ENCODE measurements at regions not wholly inside any gene's neighbourhood (a gene's known extent, or its start where the extent isn't known, plus 50 kb on each side); places are given as distances from the start of the nearest gene placed in this dataset.

DNA sequence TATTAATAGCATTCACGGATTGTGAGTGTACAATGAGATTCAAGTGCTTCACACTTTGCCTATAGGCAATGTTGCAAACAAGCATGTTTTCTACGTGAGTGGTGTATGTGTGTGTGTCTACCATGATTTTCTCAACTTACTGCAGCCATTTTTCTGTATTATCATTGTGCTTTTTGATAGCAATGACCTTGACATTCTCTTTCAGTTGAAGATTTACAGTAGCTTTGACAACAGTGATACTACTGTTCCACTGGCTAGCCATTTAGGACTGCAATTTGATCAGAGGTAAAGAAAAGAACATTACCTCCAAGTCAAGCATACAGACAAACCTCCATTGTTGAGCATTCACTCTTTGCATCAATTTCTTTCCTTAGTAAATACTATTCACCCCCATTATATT, 297.0 kb downstream of the MAN2A1 start:
- ATAC-seq (no peak), DNase-seq (ENCODE audit: low read depth in 1 of 2, low spot score in 1 of 2) (no peak), FAIRE-seq (no peak)
- no peak overlapping the region for H3K27ac ChIP-seq
- no peaks in the 10 kb centered on the region for H3K4me1 ChIP-seq
- ChIA-PET CTCF (no interaction called here), POLR2A (no interaction called here)
- no peak overlapping the region for H3K4me3 ChIP-seq
- TF ChIP-seq CEBPB (IDR thresholded peaks at IDR 0.05) (no peak), CBX2 (IDR thresholded peaks at IDR 0.05; ENCODE audit: borderline replicate concordance, low read depth) (no peak), MYC (IDR thresholded peaks at IDR 0.05; ENCODE audit: borderline replicate concordance, low read length) (no peak), TP53 (CRISPR knock-in tag; IDR thresholded peaks at IDR 0.05) (no peak), FOXS1 (CRISPR knock-in tag; IDR thresholded peaks at IDR 0.05) (no peak), FOSB (CRISPR knock-in tag; IDR thresholded peaks at IDR 0.05) (no peak), MAFK (IDR thresholded peaks at IDR 0.05; ENCODE audit: partially characterized antibody) (no peak), E2F6 (IDR thresholded peaks at IDR 0.05; ENCODE audit: borderline replicate concordance, low read depth) (no peak), CBX8 (IDR thresholded peaks at IDR 0.05) (no peak), RARB (CRISPR knock-in tag; IDR thresholded peaks at IDR 0.05) (no peak), POLR2A (IDR thresholded peaks at IDR 0.05; ENCODE audit: low read length) (no peak)
- no peaks in the 10 kb centered on the region for H3K9me3 ChIP-seq
- no peak overlapping the region for H3K4me2 ChIP-seq
- WGBS (ENCODE audit: missing lambda C conversion rate), result 3% methylated on average over 2 of the region's 2 CpGs

- no peak for ATAC-seq
- FAIRE-seq, result no peak
- CTCF ChIA-PET, result interaction anchor here (0.6 kb wide), 1 partner anchor 101 kb away, joined by 3 read pairs; no protein-coding TSS in a partner anchor
- WGBS (ENCODE audit: missing lambda C conversion rate), result 0% methylated on average over 1 of the region's 1 CpG
- H3K4me1 ChIP-seq, result no peaks in the 10 kb centered on the region
- POLR2A ChIA-PET, result no interaction called here
- H3K27ac ChIP-seq, result no peak overlapping the region
- no peak overlapping the region for H3K4me3 ChIP-seq
- H3K4me2 ChIP-seq, result no peak overlapping the region
- no peak for TF ChIP-seq RNF2 (IDR thresholded peaks at IDR 0.05; ENCODE audit: borderline replicate concordance, low read depth)
- TF ChIP-seq RAD21 (conservative IDR thresholded peaks at IDR 0.05 in 1 of 2, IDR thresholded peaks at IDR 0.05 in 1 of 2), result no peak
- TF ChIP-seq, protein P1, sequence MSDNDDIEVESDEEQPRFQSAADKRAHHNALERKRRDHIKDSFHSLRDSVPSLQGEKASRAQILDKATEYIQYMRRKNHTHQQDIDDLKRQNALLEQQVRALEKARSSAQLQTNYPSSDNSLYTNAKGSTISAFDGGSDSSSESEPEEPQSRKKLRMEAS (IDR thresholded peaks at IDR 0.05), result no peak
- TF ChIP-seq ESRRA (IDR thresholded peaks at IDR 0.05; ENCODE audit: borderline replicate concordance, low read length), result no peak
- no peak for TF ChIP-seq NPAS2 (CRISPR knock-in tag; IDR thresholded peaks at IDR 0.05; ENCODE audit: borderline replicate concordance)
- no peak for TF ChIP-seq E2F6 (IDR thresholded peaks at IDR 0.05; ENCODE audit: borderline replicate concordance, low read depth)
- no peak for TF ChIP-seq POLR2A (IDR thresholded peaks at IDR 0.05; ENCODE audit: low read length)
- TF ChIP-seq SREBF2 (IDR thresholded peaks at IDR 0.05), result no peak
- TF ChIP-seq EP300 (IDR thresholded peaks at IDR 0.05), result no peak
- TF ChIP-seq RCOR1 (IDR thresholded peaks at IDR 0.05; ENCODE audit: low read depth, low read length), result no peak
- TF ChIP-seq CTCF (IDR thresholded peaks at IDR 0.05), result no peak
- no peak for TF ChIP-seq NFE2L2 (conservative IDR thresholded peaks at IDR 0.05; ENCODE audit: low read length)
- no peak for TF ChIP-seq POLR2AphosphoS2 (conservative IDR thresholded peaks at IDR 0.05; ENCODE audit: low read length)
- TF ChIP-seq HEYL (CRISPR knock-in tag; IDR thresholded peaks at IDR 0.05), result no peak
- no peak for TF ChIP-seq TP53 (CRISPR knock-in tag; IDR thresholded peaks at IDR 0.05)
- no peak for DNase-seq (ENCODE audit: low read depth in 1 of 2, low spot score in 1 of 2)
- no peaks in the 10 kb centered on the region for H3K9me3 ChIP-seq
Measured at GRCh38 chr5:109987355-109987754, 297.6 kb downstream of the MAN2A1 start.

DNA sequence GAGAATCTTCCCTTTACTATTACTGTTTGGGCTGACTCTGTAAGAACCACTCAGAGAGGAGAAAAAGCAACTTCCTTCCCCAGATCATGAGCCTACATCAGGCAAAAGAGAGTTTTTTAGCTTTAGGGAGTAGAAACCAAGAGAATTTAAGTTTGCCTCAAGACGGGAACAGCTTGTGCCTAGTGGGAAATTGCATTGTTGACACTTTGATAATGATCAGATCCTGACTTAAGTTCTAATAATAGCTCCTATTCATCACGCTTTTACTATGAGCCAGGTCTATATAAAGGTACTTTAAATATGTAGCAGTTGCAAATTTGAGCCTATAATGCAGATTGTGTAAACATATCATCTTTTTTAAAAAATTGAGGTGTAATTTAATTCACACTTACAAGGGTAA, 298.2 kb downstream of the MAN2A1 start:
- CTCF ChIA-PET, result interaction anchor here (0.6 kb wide), 1 partner anchor 101 kb away, joined by 3 read pairs; no protein-coding TSS in a partner anchor
- H3K4me2 ChIP-seq, result no peak overlapping the region
- no peak for FAIRE-seq

More for the DNA sequence above, 298.2 kb downstream of the MAN2A1 start:
- POLR2A ChIA-PET, result no interaction called here
- no peak for DNase-seq (ENCODE audit: low read depth in 1 of 2, low spot score in 1 of 2)
- WGBS (ENCODE audit: missing lambda C conversion rate), result 6% methylated on average over 2 of the region's 2 CpGs
- Histone ChIP-seq H3K27ac (no peak overlapping the region), H3K9me3 (no peaks in the 10 kb centered on the region), H3K4me3 (no peak overlapping the region), H3K4me1 (no peaks in the 10 kb centered on the region)
- no peak for ATAC-seq
- TF ChIP-seq HOXB13 (CRISPR knock-in tag; IDR thresholded peaks at IDR 0.05; ENCODE audit: low read depth) (no peak), RAD21 (conservative IDR thresholded peaks at IDR 0.05 in 1 of 2, IDR thresholded peaks at IDR 0.05 in 1 of 2) (no peak), USF2 (IDR thresholded peaks at IDR 0.05) (no peak), CHD2 (IDR thresholded peaks at IDR 0.05; ENCODE audit: low read length, partially characterized antibody) (no peak), JUNB (IDR thresholded peaks at IDR 0.05) (no peak), POLR2AphosphoS2 (conservative IDR thresholded peaks at IDR 0.05; ENCODE audit: low read length) (no peak), JUN (IDR thresholded peaks at IDR 0.05) (no peak), HEYL (CRISPR knock-in tag; IDR thresholded peaks at IDR 0.05) (no peak), CTCF (IDR thresholded peaks at IDR 0.05) (no peak)
- TF ChIP-seq, protein P2, sequence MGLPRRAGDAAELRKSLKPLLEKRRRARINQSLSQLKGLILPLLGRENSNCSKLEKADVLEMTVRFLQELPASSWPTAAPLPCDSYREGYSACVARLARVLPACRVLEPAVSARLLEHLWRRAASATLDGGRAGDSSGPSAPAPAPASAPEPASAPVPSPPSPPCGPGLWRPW (IDR thresholded peaks at IDR 0.05), result no peak
